HL-60 (cell line): ENCODE measurements at regions not wholly inside any gene's neighbourhood (a gene's known extent, or its start where the extent isn't known, plus 50 kb on each side); places are given as distances from the start of the nearest gene placed in this dataset.

ENCODE experiments used
- CTCF ChIP-seq: IDR thresholded peaks from one replicate; pipeline ENCODE4 v1.5.1; 2011; ENCODE audit warnings: low read length, control low read depth, inconsistent platforms; ENCODE audit not compliant: insufficient read depth
- POLR2AphosphoS5 ChIP-seq: IDR thresholded peaks from 2 replicates; pipeline ENCODE4 v1.6.1; 2012; ENCODE audit warnings: low read depth

GRCh38 chr12:11986165-11986564 lies 84.6 kb upstream of the BCL2L14 start:
- TF ChIP-seq CTCF (no peak), POLR2AphosphoS5 (no peak)
